ENCODE measurements at regions not wholly inside any gene's neighbourhood (a gene's known extent, or its start where the extent isn't known, plus 50 kb on each side); places are given as distances from the start of the nearest gene placed in this dataset.

- no peak for DNase-seq (ENCODE audit: low spot score)
Measured at GRCh38 chr14:65936342-65936975, 523.9 kb downstream of the FUT8 start.

DNA sequence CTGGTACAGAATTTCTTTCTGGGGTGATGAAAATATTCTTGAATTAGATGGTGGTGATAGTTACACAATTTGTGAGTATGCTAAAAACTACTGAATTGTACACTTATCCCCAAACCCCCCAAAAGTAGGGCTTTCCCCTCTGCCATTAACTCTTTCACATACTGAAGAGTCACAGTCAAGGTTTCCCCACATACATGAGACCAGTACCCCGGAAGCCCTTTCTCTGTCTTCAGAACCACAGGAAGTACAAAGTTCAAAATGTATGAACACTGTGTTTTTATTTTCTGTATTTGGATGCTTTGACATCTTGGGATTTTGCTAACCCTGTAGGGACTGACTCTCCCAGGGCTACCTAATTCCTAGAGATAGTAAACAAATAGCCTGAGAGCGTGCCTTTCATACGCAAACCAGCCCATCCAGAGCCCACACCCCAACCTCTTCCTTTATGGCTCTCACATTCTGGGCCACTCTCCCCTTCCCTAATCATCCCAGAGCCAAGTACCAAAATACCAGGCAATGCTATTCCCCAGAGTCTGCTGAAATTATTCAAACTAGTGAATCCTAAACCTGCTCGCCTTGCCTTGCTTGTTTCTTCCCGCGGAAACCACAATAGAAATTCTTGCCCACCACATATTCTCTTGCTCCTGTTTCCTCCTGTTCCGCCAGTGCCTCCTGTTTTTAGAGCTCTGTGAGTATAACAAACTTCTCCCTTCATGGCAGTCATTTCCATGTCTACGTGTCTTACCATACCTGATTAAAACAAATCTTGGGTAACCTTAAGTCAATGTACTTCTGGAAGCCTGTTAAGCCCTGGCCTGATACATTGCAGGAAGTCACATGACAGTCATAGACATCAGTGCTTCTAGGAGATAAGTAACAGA, 524.8 kb downstream of the FUT8 start:
- DNase-seq (ENCODE audit: low spot score): no peak

GRCh38 chr14:65937960-65938316, 525.4 kb downstream of the FUT8 start:
- DNase-seq (ENCODE audit: low spot score): no peak

DNA sequence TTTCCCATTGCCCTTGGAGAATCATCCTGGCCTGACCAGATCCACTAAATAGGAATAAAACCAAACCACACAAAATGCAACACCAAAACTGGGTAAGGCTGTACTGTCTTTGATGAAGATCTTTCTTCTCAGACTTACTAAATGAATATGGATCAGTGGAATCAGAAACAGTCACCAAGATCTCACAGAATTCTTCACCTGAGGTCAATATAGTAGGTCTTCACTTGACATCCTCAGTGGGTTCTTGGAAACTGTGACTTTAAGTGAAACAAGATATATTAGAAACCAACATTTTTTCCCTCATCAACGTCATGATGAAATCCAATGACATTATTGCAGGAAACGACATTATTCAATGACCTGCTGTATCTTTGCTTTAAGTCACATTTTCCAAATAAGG, 526.2 kb downstream of the FUT8 start:
- DNase-seq (ENCODE audit: low spot score): no peak

- no peak for DNase-seq (ENCODE audit: low spot score)
Measured at GRCh38 chr14:65939184-65939583, 526.7 kb downstream of the FUT8 start.

DNA sequence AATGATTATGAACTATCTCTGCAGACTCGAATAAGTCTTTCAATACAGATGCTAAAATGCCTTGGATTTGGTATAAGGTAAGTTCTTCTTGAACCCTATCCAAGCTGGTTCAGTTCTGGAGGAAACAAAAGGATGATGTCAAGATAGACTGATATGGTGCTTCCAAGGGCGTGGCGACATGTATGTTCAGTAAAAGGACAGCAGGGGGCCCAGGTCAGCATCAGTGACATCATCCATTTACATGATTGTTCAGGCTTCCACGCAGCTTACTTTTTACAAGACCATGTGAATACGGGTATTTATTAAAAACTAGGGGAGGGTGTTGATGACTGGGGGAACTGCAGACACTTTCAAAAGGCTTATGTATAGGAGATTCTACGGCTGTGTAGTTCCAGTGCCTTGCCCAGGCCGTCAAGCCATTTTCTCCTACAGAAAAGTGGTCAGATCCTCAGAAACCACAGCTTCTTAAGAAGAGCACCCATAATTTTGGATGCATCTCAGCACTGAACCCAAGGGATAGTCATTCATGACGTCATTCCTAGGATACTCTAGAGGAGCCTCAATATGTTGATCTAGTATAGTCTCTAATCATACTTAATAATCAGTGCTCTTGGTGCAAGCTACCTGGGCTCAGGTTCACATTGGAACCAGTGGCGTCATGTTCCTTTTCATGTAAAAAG, 527.7 kb downstream of the FUT8 start:
- peak; percentile 24 for DNase-seq (ENCODE audit: low spot score)

GRCh38 chr14:65941091-65941490, 528.6 kb downstream of the FUT8 start:
- no peak for DNase-seq (ENCODE audit: low spot score)

GRCh38 chr14:65943150-65943549, 530.6 kb downstream of the FUT8 start:
- no peak for DNase-seq (ENCODE audit: low spot score)

DNA sequence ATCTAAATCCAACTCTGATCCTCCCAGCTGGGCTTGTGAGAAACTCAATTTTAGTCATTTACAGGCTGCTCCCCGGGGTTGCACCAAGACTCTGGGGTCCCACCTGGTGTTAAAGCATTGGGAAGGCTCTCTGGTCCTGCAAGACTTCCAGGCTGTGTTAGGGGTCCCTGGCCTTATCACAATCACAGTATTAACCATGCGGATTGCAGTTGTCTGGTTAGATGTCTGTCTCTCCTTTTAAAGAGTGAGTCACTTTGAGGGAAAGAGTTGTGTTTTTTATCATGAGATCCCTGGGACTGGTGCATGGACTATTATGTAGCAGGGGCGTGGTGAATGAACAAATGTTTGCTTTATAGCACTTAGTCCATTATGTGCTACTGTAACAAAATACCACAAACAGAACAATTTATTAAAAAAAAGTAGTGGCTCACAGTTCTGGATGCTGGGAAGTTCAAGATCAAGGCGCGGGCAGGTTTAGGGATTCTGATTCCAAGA, 531.4 kb downstream of the FUT8 start:
- DNase-seq (ENCODE audit: low spot score): no peak

GRCh38 chr14:65945327-65945726, 532.8 kb downstream of the FUT8 start:
- DNase-seq (ENCODE audit: low spot score): no peak

- DNase-seq (ENCODE audit: low spot score): no peak
Measured at GRCh38 chr14:65946494-65946893, 534.0 kb downstream of the FUT8 start.

GRCh38 chr14:65948302-65948701, 535.8 kb downstream of the FUT8 start:
- DNase-seq (ENCODE audit: low spot score): no peak

- DNase-seq (ENCODE audit: low spot score): peak; percentile 66
Measured at GRCh38 chr14:65949711-65950516, 536.3 kb upstream of the CCDC196 start.

DNA sequence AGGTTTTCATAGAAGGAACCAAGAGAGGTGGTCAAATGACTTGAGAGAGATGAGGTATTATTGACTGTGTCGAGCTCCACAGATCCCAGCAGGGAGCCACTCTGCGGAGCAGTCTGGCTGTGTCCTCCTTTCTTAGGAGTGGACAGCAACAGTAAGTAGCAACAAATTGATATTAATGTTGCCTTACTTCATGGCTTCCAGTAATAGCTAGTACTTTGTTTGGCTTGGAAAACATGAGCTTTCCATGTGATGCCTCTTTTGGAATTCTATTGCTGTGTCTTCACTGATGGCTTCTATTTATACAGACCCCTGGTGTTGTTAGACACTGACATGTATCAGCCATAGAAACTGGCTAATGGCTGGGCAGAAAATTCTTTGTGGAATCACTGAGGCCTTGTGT, 531.2 kb upstream of the CCDC196 start:
- DNase-seq (ENCODE audit: low spot score): no peak

GRCh38 chr14:65957631-65958205, 528.5 kb upstream of the CCDC196 start:
- DNase-seq (ENCODE audit: low spot score): no peak

DNA sequence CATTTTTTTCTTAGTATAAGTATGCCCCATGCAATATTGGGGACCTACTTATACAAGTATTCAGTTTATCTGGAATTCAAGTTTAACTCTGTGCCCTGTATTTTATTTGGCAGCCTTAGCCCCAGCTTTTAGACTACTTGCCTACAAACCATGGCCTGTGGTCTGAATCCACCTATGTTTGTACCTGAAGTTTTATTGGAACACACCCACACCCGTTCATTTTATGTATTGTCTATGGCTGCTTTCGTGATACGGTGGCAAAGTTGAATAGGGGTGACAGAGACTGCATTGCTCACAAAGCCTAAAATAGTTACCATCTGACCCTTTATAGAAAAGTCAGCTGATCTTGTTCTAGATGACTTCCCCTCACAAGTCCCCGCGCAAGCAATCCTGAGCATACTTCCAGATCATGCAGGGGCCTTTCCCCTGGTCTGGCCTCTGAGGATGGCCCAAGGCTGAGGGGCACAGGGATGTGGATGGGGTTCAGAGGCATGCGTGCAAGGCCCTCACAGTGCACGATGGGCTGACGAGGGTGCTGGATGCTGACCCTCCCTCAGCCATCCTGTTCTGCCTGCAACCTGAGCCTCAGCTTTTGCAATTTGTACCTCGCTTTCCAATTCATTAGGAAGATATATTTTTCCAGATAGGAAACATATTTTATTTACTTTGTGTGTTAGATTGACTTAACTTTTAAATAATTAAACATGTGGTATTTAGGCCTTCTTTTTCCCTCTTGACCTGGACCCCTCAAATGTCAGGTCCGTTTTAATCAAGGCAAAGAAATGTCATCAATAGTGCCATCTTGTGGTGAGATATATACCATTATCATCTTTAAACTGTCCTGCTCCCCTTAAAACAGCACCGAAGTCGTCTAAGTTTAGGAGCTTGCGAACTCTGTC, 527.3 kb upstream of the CCDC196 start:
- peak; percentile 27 for DNase-seq (ENCODE audit: low spot score)

GRCh38 chr14:65959563-65960024, 526.6 kb upstream of the CCDC196 start:
- no peak for DNase-seq (ENCODE audit: low spot score)

GRCh38 chr14:65961004-65961403, 525.2 kb upstream of the CCDC196 start:
- DNase-seq (ENCODE audit: low spot score): no peak

- no peak for DNase-seq (ENCODE audit: low spot score)
Measured at GRCh38 chr14:65962952-65963351, 523.2 kb upstream of the CCDC196 start.

DNA sequence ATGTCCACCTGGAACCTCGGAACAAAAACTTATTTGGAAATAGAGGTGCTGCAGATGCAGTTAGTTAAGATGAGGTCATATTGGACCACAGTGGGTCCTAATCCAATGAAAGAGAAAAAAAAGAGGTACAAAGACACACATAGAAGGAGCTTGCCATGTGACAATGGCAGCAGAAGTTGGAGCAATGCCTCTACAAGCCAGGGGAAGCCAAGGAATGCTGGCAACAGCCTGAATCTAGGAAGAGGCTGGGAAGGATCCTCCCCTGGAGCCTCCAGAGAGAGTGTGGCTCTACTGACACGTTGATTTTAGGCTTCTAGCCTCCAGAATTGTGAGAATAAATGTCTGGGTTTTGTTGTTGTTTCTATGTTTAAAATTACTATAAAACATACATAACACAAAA, 521.8 kb upstream of the CCDC196 start:
- no peak for DNase-seq (ENCODE audit: low spot score)

DNA sequence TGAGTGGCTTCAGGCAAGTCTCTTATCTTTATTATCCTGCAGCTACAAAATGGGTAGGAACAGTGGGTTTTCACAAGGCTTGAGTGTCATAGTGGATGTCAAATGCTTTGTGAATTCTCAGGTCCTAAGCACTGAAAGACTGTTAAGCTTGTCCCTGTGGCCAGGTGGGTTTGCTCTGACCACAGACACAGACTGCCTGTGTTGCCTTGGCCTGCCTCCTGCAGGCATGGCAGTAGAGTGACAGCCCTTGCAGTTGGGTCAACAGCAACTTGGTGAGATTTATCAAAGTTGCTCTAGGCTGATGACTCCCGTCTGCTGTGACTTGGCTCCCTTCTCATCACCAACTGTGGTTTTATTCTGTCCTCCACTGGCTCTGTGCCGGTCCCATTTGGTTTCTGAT, 520.0 kb upstream of the CCDC196 start:
- no peak for DNase-seq (ENCODE audit: low spot score)
